Occipital lobe (tissue), 1 donor: ENCODE measurements at regions not wholly inside any gene's neighbourhood (a gene's known extent, or its start where the extent isn't known, plus 50 kb on each side); places are given as distances from the start of the nearest gene placed in this dataset.

ENCODE experiments used
- DNase-seq: peaks from one replicate; lab custom pipeline; 2025; lab: John Stamatoyannopoulos, UW

DNA sequence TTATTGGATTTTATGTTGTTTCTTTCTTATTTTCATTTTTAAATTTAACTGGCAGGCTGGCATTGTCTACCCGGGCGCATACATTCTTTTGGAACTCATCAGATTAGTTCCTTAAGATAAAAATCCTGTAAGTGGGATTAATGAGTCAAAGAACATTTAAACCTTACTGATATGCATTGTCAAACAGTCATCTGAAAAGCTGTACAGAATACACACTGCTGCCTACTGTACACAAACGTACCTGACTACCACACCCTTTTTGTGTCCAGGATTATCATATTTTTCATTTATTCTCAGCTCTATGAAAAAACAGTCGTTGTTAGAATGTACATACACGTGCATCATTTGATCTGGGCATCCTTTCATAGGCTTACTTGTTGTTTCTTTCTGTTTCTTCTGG, 358.3 kb downstream of the EFNB2 start:
- no peak for DNase-seq

GRCh38 chr13:106176117-106176516, 359.3 kb downstream of the EFNB2 start:
- no peak for DNase-seq

DNA sequence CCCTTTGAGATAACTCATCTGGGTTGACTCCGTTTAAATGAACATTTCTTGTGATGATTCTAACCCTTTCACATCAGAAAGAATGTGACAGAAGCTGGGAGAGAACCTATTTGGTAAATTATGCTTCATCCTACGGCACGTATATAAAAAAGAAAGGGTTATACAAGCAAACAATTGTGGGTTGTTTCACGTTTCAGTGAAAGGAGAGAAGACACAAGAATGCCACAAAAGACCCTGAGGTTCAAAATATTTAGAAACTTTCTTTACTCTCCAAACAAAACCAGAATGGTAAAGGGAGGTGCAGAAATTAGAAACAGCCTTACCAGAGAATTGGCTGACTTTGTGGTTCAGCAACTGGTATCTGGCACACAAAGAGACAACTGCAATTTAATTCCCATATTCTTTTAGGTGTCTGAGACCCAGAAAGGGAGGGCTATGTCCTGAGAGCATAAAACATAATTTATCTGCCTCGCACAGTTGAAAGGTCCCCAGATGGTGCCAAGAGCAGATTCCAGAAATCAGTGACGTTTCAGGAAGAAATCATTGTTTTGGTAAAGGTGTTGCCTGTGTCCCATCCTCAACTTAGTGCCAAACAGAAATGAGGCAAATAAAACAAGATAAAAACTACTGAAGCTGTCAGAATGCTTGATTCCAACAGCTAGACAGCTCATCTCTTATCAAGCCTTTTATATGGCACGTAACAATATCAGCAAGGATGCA, 361.4 kb downstream of the EFNB2 start:
- DNase-seq: no peak

DNA sequence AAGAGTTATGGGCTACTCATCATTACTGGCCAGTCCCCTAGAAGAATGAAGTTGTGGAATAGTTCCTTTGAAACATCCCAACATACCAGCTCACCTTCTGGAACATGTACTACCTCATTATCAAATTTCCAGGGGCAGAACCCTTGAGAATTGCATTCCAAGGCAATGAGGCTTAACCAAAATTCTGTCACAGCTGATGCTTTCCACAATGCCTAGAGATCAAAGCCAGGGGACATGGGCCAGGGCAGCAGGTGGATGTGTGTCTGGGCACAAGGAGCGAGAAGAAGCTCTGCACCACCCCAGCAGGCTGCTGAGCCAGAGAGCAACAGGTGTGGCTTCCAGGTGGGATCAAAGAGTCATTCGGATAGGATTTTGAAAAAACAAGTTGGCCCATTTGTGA, 362.1 kb downstream of the EFNB2 start:
- no peak for DNase-seq

GRCh38 chr13:106172176-106172905, 363.1 kb downstream of the EFNB2 start:
- no peak for DNase-seq

GRCh38 chr13:106163426-106163825, 372.0 kb downstream of the EFNB2 start:
- DNase-seq: no peak

GRCh38 chr13:106161146-106161545, 374.3 kb downstream of the EFNB2 start:
- DNase-seq: no peak

- no peak for DNase-seq
Measured at GRCh38 chr13:106159295-106160195, 375.9 kb downstream of the EFNB2 start.

GRCh38 chr13:106156468-106156867, 379.0 kb downstream of the EFNB2 start:
- no peak for DNase-seq

DNA sequence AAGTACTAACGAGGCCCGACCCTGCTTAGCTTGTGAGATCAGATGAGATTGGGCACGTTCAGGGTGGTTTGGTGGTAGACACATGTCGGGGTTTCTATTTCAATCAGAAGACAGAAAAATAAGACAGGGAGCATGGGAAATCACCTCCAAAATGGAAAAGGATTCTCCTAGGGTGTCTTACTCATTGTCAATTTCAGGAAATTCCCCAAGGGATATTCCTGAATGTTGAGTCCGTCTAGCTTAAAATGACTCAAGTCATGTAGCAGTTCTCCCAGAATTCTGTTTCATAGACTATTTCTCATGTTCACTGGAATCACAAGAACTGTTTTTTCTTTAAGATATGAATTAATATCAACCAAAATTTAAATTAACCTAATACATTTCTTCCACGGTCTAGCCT, 380.1 kb downstream of the EFNB2 start:
- DNase-seq: no peak

- no peak for DNase-seq
Measured at GRCh38 chr13:106153876-106154275, 381.6 kb downstream of the EFNB2 start.

- no peak for DNase-seq
Measured at GRCh38 chr13:106153041-106153440, 382.4 kb downstream of the EFNB2 start.

DNA sequence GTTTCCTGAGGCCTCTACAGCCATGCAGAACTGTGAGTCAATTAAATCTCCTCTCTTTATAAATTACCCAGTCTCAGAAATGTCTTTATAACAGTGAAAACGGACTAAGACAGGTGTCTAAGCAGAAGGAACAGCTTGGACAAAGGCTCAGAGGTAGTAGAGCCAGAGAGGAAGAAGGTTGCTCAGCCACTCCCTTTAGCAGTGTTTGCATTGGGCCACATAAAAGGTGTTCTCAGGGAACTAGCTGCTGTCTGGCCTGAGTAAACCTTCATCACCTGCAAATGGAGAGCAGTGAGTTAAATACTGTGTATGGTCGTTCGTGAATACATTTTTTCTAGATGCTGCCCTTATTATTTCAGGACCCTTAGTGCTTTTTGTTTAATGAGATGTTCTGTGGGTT, 383.4 kb downstream of the EFNB2 start:
- DNase-seq: no peak

GRCh38 chr13:106151056-106151699, 384.3 kb downstream of the EFNB2 start:
- no peak for DNase-seq

DNA sequence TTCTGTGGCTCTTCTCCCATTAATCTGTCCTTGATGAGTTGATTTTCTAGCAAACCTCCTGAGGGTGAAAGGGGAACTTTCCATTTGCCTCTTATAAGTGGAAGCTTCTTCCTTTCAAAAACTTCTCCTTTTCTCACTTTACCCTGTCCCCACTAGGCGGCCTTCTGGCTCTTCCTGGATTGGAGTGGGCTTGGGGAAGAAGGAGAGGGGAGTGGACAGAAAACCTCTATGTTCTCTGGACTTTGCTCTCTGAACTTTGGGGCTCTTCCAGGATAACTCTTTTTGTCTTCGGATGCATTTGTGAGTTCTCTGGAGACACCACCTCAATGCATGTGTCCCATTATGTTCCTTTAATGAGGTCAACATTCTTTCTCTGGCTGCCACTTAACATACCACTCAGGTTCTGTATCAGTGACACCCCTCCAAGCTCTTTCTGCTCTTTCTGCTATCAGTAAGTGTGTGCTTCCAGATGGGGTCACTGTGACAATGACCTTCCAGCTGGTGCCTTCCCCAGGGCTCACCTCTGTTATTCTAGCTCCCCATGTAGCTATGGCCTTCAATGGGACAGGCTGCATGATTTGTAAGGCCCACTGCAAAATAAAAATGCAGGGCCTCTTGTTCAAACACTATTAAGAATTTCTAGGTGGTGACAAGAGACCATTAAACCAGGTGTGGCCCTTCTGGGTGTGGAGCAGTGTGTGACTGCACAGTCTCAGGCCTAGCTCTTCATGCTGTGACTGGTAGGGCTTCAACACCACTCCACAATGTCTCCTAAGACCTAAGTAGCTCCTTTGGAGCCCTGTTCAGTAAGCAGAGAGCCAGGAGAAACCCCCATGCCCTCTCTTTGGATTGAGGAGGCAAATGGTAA, 389.2 kb downstream of the EFNB2 start:
- DNase-seq: no peak

- no peak for DNase-seq
Measured at GRCh38 chr13:106145070-106145469, 390.4 kb downstream of the EFNB2 start.

DNA sequence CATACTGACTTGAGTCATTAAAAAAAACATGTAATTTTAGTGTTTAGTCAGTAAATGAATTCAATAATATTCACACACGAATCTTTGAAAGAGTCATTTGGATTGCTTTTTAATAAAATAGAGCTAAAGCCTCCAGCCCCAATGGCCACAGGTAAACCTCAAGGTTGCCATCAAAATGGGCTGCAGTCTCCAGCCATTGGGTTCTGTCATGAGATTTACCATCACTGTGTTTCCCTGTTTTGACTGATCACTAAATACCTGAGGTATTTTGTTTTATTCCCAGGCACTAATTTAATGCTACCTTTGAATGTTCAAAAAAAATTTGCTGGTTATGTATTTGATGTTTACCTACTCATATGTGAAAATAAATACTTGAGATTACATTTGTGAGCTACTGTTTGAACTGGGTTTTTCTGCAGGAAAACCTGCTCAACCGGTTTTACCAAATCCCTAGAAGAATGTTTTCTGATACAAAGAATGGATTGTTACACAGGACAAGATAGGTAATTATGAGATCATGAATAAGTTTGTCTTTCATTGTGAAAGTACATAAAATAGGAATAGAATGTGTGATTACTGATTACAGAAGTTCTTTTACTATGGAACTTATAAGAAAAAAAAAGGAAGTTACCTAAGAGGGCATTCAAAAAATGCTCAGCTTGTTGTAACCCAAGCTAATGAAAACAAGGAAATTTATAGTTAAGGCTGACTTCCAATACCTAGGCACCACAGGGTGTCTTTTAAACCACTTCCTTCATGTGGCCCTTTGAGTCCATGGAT, 391.3 kb downstream of the EFNB2 start:
- no peak for DNase-seq

GRCh38 chr13:106143392-106143791, 392.1 kb downstream of the EFNB2 start:
- DNase-seq: no peak

GRCh38 chr13:106140476-106140875, 395.0 kb downstream of the EFNB2 start:
- no peak for DNase-seq

GRCh38 chr13:106139942-106140341, 395.5 kb downstream of the EFNB2 start:
- no peak for DNase-seq
